Inferior parietal cortex (tissue), 1 donor: ENCODE measurements at regions not wholly inside any gene's neighbourhood (a gene's known extent, or its start where the extent isn't known, plus 50 kb on each side); places are given as distances from the start of the nearest gene placed in this dataset.
"Not testable (repeated sequence)": the region's sequence is repeated elsewhere in the genome, so short reads cannot be mapped to it uniquely, and the experiment has no call there.

Source experiments
- DNase-seq: peaks from one replicate; pipeline ENCODE4 v3.0.0-alpha.2; 2016; ENCODE audit errors: extremely low spot score

DNA sequence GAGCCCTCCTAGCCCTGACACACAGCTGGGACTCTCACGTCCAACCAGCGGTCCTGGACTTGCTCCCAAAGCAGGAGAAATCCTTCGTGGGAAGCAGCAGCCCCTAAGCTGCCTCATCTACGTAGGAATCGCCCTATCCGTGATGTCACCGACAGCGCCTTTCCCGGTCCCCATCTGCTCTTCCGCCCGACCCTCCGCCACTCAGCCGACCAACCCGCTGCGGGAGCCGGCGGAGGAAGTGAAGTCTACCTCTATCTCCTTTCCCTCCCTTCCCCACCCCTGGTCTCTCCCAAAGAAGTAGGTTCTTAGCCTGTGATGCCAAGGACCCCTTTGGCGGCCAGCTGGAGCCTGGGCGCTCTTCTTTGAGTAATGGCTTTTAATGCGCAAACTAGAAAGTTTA, 272.1 kb downstream of the FAM72C start:
- no peak for DNase-seq

DNA sequence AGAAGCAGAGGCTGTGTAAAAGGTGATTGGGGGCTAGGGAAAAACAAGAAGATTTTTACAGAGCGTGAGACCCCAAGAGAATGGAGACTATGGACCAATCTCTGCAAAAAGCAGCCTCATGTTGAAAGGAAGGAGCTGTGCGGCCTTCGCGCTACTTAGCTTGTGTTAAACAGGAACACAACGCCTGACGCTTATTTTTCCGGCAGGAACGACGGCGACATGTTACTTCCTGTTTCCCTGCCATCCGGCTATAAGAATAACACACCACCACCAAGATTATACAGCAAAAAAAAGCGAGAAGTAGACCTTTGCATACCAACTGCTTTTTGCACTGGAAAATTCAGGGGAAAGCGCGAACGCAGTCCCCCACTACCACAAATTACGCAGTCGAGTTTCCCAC, 272.7 kb downstream of the FAM72C start:
- no peak for DNase-seq

DNA sequence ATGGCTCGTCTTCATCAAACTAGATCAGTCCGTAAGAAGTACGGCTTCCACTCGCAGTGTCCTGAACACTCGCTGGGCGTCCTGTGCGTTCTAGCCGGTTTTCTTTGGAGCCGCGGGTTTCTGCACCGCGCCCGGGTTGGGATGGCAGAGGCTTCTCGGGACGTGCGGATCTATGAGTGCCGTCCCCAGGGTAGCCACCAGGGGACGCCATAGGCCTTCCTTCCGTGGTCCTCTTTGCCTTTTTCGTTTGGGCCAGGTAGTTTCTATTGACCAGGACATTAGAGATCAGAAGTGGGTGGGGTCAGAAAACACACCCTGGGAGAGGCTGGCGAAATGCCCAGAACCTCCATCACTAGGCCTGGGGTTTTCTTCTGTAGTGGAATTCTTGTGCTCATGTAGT, 273.8 kb downstream of the FAM72C start:
- no peak for DNase-seq

DNA sequence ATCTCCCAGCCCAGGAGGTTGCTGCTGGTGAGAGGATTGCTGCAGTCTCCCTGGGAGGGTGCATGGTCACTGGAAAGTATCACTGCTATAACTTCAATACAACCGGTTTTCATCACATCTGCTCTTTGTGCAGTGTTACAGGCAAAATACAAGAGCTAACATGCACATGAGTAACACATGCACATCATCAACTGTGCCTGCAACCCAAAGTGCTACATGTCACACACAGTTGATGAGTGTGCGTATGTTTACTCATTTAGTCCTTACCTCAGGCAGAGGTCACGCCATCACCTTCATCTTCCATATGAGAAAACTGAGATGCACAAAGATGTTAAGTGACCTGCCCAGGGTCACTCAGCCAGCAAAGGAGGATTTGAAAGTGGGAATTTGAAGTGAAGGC, 277.7 kb downstream of the FAM72C start:
- no peak for DNase-seq

DNA sequence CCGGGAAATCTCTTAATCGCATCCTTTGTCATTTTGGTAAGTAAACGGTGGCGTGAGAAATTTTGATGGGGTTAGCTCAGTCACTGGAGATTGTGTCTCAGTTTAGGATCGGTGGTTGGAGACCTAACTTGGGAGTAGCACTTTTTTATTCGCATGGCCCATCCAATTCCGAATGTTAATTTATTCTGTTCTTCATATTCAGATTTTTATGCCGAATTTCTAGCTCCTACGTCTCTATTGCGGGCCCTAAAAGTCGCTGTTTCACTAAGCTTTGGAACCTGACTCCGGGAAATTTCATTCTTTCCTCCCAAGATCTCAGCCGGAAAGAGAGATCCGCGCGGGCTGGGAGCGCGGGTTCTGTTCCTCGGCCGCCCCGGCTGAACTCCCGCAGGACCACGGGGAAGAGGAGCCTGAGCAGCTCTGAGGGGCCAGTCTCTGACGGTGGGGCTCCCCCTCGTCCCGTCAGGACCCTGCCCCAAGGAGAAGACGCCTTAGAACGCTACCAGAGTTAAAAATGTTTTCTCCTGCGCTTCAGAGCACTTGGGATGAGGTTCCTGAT, 279.7 kb downstream of the FAM72C start:
- no peak for DNase-seq

DNA sequence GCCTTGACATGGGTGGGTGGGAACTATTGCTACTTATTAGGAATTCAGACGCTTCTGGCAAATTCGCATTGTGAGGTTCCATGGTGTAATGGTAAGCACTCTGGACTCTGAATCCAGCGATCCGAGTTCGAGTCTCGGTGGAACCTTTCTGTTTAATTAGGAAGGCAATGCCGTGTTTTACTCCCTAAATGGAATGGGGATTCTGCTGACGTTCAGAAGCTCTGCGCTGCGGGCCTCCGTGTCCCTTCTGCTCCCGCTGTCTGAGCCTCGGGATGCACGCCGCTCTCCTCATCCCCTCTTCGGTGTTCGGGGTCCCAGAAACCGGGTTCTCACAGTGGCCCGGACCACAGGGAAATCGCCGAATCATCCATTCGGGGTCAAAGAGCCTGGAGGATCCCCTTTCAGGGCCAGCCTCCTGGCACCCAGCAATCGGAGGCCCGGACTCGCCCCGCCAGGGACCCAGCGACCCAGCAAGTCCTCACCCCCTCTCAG, 280.3 kb downstream of the FAM72C start:
- DNase-seq, result no peak

DNA sequence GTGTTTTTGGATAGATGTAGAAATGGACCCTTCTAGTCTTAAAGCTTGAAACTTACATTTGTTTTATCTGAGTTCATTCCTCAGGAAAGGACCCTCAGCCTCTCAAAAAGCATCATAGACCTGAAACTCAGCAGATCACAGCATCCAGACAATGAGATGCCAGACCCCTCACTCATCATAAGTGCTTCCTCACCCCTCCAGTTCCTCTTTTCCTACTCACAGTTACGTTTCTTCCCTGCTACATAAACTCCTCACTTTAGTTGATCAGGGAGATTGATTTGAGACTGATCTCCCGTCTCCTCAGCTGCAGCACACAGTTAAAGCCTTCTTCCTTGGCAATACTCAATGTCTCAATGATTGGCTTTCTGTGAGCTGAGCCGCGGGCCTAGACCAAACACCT, 282.0 kb downstream of the FAM72C start:
- DNase-seq, result no peak

DNA sequence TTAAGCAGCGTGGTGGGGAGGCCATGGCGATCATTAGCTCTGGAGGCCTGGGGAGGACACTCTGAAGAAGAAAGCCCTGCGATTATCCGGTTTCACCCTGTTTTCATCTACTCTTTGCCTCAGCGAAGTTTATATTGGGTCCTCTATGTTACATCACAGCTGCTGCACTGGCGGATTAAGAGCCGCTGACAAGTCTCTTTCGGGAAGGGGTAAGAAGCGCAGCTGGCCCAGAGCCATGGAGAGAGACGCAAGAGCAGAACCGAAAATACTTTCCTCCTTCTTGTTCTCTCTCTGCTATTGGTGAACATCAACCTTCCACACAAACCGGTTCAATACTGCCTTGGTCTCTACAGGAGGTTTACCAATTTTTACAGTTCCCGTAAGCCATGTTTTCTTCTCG, 291.5 kb downstream of the FAM72C start:
- no peak for DNase-seq

DNA sequence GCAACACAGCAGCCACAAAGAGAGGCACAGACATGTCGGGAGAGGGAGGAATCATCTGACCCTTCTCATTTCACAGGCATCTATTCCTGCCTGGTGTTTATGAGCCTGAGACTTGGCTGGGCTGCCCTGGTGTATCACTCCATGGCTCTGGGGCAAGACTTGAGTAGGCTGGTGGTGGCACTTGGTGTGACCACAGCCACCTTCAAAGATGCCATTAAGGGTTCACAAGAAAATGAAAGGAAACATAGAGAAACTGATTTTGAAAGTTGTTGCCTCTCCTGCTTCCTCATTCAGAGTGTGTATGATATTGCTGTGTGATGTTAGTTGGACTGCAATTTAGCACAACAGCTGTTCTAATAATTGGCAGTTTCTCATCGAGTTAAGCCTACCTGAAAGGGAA, 298.8 kb downstream of the FAM72C start:
- DNase-seq, result no peak

DNA sequence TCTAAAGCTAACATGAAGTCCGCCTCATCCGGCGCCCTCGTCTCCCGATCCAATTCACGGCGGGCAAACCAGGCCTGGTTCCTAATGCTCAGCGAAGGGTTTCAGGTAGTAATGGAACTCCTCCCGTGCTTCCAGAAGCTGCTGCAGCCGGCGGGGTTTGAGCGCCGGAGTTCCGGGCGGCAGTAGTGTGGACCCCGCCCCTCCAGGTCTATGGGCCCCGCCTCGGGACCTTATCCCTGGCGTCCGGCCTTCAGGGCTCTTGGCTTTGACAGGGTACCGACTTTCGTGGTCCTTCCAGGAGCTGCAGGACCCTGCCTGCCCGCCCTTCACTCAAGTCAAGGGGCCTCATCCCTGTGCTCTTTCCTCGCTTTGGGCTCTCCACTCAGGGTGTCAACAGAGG, 304.1 kb downstream of the FAM72C start:
- DNase-seq, result no peak

DNA sequence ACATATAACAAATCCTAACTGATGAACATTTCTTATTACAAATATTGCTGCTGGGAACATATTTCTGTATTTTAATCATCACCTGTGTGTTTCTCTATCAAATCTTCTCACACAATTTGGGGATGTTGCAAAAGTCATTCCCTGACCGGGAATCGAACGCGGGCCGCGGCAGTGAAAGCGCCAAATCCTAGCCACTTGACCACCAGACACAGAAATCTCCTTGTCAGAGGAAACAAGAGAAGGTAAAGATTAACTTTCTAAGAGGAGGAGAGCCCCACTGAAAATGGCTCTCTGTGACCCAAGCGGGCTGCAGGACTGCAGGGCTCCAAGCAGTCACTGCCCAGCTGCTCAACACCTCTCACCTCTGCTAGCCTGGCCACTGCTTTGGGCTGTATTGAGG, 304.9 kb downstream of the FAM72C start:
- no peak for DNase-seq

DNA sequence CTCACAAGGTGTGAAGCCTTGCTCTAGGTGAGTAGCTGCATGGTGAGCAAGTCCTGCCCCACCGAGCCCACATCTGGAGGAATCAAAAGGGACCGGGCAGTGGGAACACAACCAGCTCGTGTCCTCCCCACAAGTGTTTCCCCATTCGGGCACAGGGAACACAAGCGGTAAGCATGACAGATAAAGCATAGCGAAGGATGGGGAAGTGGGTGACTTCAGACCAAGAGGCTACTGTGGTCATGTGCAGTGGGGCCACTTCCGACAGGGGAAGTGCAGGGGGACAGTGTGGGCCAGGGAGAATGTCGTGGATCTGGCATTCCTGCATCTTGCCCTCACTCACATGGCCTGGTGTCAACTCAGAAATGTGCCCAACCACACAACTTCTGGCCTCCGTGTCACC, 306.2 kb downstream of the FAM72C start:
- DNase-seq, result no peak

DNA sequence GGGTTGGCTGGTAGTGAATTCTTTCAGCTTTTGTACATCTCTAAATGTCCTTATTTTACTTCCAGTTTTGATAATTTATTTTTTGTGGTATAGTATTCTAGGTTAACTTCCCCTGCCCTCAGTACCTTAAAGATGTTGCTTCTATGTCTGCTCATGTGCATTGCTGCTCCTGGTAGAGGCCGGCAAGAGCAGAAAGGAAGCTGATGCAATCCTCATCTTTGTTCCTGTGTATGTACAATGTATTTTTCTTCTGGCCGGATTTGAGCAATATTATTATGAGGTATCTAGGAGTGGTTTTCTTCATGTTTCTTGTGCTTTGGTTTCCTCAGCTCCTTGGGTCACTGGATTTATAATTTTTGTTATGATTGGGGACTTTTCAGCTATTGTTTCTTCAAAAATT, 308.7 kb downstream of the FAM72C start:
- not testable (repeated sequence) for DNase-seq

DNA sequence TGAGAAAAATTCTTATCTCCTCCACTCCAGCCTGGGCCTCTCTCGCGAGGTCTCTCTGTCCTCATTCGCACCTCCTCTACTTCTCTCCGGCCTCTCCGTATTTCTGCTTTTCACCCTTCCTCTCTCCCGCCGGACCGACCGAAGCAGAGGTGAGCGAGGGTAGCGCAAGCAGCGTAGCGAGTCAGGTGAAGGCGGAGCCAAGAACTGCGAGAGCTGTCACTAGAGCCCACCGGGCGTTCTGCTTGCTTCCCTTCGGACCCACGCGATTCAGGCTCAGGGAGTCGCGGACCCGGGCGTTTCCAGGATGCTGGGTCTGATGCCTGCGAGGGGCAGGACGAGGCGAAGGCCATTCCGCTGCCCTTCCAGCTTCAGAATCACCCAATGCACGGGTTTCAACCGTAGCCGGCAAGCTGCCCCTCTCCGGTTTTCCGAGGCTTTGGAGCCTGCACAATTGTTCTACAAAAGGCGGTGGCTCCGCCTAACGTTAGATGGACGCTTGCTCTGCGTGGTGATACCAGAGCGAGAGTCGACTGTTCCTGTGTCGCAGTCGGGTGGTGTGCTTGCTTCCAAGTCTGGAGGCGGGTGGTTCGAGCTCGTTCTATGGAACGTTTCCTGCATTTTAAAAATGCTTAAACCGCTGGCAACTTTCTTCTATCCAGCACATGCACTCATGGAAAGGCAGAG, 310.2 kb downstream of the FAM72C start:
- DNase-seq, result no peak

DNA sequence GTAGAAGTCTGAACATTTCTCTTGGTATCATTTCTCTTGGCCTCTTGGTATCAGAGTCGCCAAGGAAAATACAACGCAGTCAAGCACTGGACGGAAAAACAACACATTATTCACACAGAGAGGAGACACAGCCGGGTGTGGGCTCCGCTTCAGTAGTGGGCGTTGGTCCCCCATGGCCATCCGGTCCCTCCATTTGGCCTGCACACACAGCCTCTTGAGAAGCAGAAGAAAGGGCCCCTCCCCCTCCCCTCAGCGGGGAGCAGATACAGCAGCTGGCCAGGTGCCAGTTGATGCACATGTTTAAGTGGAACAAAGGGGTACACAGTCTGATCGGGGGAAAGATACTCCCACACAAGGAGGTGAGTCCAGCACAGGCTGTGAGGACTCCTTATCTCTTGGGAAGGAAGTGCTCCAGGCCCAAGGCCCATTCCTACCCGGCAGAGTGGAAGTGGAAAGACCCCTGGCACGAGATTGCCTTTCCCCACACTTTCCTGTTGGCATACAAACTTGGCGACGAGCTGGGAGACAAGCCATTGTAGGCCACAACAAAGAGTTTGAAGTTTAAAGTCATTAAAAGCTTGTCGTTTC, 311.3 kb downstream of the FAM72C start:
- DNase-seq, result no peak

DNA sequence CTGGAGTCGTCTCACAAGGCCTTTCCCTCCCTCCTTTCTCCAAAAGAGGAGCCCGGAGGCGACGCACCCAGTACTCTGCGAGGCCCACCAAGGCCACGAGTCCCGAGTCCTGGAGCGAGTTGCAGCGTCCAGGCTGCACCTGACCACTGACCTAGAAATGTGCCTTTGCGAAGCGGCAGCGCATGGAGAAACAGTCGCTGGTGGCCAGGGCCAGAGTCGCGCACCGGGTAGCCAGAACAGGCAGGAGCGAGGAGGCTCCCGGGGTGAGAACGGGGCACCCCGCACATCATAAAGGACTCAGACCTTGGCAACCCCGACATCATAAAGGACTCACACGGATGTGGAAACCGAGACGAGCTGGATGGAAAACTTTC, 318.4 kb downstream of the FAM72C start:
- no peak for DNase-seq

DNA sequence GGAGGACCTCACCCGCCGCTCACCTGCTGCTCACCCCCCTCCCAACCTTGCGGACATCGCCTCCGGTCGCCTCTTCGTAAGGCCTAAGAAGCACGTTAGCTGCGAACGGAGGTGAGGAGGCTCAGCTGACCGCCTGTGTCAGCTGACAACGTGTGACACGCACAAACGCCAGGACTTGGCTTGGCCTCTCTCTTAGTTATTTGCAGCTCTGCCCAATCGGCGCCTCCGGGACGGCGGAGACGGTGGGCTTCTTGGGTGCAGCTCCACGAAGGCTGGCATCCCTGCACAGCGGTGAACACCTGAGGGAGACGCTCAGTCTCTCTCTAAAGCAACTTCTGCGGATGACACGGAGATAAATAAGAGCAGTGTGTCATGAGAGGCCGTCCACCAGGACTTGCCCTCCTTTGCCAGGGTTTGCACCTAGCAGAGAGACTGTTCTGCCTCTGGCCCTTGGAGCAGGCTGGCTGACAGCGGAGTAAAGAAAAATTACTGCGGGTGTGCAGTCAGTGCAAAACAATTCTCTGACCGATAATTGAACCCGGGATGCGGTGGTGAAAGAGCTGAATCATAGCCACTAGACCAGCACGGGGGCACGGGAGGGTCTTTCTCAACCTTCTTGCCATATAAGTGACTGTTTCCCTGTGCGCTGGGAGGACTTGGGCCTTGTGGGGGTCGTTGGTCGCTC, 318.9 kb downstream of the FAM72C start:
- no peak for DNase-seq

DNA sequence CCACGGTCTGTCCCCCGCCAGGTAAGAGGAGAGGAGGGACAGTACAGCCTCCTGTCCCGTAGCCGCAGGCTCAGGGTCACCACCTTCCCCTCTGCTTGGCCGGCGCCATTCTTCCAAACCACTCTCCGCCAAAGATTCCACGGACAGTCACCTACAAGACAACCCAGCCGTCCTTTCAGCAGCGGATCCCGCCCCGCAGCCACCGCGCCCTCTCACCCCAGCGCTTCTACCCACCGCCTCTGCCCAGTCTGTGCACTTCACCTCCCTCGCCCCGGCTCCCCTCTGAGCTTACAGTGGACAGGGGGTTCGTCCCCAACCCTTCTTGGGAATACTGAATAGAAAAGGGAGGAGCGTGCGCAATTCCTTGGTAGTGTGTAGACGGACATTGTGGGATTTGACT, 319.6 kb downstream of the FAM72C start:
- DNase-seq, result no peak

DNA sequence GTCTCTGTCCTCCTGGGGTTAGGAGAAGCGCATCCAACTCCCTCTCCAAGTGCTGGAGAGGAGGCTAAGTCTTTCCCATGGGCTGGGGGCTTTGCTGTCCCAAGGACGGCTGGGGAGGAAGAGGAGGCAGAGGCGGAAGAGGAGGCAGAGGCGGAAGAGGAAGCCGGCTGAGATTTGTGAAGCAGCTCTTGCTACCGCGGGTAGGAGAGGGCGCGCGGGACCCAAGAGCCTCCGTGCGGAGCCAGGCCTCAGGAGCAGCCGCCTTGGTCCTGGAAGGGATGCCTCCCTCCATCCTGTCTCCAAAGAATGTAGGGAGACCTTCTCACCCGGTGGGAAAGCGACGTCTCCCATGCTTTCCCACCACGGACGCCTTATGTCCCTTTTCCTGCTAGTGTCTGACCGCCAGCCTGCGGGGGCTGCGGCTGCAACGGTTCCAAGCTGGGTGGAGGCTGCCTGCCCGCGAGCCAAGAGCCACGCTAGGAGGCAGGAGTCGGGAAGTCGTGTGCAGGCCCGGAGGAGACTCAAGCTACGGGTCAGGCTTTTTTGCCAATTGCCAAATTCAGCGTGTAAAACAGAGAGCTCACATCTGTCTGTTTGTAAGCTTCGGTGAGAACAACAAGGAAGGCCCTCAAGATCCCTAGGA, 320.3 kb downstream of the FAM72C start:
- DNase-seq, result no peak

DNA sequence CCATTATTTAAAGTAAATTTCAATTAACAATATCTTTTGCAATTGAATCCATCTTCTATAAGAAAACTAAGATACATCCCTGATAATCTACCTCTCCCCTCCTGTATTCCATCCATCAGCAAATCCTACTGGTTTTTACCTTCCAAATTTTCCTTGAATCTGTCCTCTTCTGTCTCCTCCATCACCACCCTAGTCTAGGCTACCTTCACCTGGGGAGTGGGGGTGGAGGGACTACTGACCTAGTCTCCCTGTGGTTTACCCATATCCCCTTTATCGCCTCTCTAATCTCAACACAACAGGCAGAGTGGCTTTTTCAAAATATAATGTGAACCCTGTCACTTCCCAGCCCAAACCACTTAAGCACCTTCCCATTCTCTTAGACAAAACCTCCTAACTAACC, 327.8 kb downstream of the FAM72C start:
- not testable (repeated sequence) for DNase-seq

DNA sequence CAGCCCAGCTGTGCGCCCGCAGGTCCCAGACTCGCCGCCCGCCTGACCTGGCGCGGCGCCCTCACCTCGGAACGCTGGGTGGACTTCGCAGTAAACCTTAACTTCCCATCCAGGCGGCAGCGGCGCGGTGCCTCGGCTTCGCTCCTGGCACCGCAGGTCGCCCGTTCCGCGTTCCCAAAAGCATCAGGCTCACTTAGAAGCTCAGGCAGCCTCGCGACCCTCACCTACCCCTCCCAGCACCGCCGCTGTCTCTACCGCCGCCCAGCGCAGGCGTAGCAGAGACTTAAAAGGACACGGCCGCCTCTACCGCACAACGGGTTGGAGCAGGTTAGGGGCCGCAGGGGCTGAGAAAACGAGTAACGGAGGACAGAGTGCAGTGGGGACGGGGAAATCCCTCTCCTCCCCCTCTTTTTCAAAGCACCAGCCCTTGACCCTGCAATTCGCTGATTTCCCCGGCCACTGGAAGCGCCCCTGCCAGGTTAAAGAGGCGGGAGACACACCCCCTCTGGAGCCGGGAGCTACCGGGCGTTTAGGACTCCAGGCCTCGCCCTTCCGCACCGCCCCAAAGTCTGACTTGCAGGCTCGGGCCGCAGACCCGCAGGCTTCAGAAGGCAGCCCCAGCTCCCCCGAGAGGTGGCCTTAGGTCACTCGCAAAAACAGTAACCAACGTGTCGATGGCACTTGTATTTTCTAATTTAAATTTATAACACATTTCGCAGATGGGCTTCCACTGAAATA, 328.5 kb downstream of the FAM72C start:
- no peak for DNase-seq

DNA sequence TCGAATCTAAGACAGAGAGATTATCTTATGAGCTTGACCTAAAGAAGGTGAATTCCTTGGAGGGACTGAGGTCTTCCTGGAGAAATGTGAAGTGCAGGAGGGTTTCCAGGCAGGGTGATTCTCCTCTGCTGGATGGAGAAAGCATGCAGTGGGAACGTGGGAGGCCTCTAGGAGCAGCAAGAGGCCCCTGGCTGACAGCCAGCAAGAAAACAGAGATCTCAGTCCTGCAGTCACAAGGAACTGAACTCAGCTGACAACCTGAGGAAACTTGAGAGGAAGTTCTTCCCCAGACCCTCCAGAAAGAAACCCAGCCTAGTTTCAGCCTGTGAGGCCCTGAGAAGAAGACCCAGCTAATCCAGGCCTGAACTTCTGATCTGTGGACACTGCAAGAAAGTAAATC, 345.9 kb downstream of the FAM72C start:
- DNase-seq, result no peak
